CD4-positive, alpha-beta T cell treated with Interleukin-1 beta for 1 hour (primary cell): ENCODE measurements at regions not wholly inside any gene's neighbourhood (a gene's known extent, or its start where the extent isn't known, plus 50 kb on each side); places are given as distances from the start of the nearest gene placed in this dataset.

Experiments
- DNase-seq, 2 donors: peaks; one replicate each; pipeline ENCODE4 v3.0.0-alpha.2; 2020 to 2022

DNA sequence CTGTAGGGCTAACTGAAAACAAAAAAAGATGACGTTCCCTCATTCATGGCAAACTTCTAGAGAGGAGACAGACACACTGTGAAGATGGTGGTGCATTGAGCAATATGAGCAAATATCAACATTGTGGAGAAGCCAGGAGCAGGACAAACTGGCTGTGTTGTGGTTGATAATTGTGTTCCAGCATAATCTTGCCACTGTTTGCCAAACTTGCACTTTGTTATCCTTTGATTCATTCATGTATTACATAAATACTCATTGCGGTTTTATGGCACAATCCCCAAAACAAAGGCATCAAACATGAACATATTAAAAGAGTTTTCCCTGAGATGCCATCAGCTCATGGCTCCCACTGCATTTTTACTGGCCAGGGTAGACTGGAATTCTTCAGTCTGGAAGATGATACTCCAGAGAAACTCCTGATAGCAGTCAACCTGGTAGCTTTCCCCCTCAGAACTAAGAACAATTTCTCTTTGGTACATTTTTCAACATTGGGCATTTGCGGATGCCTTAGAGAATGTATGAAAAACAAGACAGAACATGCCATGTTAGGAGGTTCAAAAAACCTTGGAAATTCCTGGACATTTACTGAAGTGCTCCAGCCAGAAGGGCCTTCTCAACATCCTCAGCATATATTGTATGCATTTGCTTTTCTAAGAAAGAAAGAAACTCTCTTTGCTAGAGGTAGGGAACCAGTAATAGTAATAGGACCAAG, 487.4 kb upstream of the CELF4 start:
- no peak for DNase-seq

DNA sequence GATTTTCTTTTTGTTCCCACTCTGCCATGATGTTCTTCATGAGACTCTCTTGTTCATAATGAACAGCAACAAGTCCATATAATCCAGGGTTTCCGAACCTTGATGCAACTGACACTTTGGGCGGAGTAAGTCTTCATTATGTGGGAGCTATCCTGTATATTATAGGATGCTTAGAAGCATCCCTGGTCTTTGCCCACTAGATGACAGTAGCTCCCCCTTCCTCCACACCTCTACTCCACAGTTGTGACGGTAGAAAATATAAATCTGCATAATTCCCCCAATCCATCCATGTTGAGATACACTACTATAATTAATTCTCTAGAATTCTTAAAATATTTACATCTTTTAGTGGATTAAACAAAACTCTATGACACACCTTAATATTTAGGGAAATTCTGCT, 482.2 kb upstream of the CELF4 start:
- no peak for DNase-seq

DNA sequence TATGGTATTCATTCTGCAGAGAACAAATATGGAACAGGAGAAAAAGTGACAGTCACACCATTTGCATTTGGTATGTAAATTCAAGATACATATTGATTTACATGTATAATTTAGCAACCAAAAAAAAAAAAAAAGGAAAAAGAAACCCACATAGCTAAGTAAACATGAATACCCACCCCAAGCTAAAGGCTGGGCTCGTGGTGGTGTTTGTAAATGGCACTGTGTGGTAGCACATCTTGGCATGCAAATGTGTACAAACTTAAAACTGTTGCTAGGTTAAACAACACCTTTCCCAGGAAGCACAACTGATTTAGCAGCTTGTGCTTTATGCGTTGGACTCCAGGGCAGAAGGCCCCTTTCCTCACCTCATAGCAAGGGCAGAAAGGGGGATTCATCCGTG, 481.1 kb upstream of the CELF4 start:
- no peak for DNase-seq

DNA sequence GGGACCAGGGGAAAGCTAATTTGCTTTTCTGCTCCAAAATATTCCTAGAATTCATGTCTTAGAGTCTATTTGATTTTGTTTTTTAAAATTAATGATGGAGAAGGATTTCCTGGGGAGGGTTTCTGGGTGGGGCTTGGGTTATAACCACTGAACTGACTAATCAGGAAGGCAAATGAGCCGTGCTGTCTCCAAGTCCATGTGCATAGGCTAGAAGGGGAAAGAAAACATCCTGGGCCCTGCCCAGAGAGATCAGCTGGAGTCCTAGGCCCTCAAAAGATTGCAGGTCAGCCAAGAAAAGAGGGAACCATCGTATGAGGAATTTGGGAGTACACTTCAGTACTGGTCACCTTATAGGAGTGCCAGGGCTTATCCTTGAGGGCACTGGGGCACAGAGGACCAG, 480.2 kb upstream of the CELF4 start:
- DNase-seq: no peak

DNA sequence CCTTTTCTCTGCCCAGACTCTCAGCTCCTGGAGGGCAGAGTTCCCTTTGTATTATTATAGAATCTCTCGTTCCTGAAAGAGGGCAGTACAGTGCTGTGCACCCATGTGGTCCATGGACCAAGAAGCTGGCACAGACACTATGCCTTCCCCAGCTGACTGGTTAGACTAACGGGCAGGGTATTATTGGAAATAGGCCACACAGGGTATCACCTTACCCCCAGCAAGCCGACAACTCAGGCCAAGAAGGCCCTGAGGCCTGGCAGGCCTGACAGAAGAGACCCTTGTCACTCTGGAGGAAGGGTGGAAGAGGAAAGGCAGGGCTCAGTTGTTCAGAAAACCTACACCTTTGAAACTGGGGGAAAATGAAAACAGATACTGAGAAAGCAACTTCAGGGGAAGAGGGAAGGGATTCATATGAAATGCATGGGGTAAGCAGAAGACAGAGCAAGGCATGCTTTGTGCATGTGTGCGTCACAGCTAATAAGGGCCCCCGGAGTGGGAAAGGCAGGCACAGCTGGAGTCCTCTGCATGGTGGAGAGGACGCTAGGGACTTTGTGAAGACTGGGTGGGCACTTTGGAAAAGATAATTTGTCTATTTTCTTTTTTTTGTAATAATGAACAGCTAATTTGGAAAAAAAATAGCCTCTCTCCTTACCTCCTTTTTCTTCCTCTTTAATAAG, 476.8 kb upstream of the CELF4 start:
- no peak for DNase-seq

DNA sequence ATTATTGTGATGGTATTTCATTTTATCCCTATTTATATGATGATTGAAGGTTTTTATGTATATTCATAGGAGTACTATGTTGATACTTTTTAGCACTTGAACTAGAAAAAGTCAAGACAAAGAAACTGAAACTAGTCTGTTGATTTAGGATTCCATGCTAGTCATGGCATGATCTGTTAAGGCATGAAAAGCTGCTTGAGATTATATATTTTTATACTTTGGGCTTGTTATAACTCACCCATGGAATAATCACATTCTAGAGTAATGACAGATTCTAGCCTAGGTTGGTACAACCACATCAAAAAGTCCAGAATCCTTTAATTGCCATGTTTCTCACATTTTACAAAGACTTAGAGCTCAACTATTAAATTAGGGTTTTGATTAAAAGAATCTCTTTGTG, 472.6 kb upstream of the CELF4 start:
- no peak for DNase-seq

DNA sequence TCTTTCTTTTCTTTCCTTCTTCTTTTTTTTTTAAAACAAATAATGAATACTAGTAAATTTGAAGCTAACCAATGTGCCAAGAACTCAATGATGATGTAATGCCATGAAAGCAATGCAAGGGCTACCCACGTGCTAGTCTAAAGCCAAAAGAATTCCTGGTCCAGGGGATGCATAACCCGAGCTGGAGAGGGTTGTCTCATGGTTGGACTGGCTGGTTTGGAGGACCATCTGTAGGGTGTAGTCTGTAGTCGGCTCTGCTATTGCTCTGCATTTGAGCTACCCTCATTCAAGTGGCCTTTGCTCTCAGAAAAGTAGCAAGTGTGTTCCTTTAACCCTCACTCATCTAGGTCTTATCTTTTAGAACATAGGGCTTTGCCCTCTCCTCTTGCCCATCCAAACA, 469.6 kb upstream of the CELF4 start:
- DNase-seq: no peak

DNA sequence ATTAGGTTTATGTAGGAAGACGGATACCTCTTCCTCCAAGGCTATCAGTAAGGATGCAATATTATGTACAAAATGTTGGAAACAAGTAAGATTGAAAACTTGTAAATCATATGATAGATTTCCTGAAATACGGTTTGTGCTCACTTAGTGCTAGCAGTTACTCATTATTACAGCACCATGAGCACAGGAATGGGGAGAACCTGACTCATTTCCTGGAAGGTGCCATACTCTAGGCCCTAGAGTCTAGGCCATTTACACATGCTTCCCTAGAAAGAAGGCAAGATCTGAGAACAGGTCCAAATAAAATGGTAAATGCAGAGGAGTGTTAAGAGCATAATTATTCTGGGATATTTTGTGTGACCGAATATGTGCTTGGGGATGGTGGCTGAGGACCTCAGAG, 467.7 kb upstream of the CELF4 start:
- no peak for DNase-seq

DNA sequence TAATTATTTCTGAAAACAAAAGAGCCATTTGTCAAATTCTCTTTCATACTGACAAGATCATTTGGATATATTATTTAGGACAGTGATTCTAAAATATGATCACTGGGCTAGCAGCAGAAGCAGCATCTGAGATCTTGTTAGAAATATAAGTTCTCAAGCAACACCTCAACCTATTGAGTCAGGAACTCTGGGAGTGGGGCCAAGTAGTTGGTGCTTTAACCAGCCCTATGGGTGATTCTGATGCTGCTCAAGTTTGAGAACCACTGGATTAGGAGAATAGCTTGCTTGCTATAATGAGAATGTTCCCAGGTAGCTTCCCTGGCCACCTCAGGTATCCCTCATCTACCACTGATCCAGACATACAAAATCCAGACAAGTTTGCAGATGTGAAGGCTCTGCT, 466.9 kb upstream of the CELF4 start:
- DNase-seq: no peak

DNA sequence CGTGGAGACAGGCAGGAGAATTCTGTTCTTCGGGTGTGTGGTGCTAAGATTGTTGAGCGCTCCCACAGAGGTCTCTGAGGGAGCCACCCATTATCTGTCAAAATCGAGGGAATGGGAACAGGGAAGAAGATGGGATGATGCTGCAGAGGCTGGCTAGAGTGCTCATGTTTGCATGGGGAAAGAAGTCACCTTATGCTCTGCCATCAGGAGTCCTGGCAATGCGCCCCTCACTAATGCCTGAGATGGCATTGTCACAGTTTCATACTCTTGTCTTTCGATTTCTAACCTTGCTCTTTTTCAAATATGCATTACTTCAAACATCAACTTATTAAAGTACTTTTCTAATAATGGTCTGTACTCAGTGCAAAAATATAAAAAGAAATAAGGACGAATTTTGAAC, 463.3 kb upstream of the CELF4 start:
- no peak for DNase-seq

DNA sequence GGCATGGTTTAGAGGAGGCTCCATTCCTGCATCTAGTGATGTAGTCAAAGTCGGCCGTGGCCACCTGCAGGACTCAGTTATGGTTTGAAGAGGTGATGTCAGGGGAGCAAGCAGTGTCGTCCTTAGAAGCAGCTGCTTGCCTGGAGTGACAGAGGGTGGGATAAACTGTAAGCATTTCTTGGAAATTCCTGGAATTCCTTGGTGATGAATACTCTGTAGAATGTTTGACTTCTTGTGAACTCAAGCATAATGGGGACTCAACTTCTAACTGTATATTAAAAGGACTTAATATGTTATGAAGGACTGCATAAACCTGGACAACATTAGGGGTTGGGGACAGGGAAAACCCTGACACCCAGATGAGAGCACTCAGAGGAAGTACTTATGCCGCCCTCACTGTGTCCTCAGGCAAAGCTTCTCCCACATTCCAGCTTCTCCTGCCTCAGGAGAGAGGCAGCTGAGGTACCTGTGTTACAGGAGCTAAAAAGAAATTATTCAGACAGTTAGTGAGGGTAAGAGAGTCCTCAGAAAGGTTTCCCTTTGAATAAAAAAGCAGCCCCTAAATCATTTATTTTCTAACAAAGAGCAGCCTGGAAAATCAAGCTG, 459.9 kb upstream of the CELF4 start:
- DNase-seq: no peak

DNA sequence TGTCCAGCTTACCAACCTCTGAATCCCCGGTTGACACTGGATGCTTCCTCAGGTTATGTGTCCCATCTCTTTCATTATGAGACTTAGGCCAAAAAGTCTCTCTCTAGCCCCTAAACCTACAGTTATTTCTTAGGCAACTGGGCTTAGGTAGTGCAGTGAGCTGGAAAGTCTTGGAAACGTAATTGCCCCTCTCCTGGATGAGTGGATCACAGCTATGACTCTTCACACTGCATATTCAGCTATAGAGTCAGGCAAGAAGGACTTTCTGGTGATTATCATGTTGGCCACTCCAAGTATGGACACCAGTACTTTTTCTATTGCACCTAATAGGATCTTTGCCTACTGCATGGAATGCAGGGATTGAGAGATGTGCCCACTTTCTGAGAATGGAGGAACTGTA, 458.3 kb upstream of the CELF4 start:
- DNase-seq: no peak

DNA sequence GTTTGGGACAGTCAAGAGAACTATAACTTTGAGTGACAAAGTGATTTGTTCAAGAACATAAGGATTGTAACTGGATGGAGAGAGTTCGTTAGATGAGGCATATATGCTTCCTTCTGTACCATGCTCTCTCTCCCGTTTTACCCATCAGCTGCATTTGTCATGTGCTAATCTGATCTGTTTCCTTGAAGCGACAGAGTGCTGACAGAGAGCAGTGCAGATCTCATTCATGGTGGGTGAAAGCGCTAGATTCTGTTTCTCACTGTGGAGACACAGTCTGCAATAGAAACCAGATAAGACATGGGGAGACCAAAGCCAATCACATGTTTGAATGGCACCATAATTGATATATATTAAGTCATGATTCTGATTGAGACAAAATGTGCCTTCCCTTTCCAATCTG, 456.6 kb upstream of the CELF4 start:
- DNase-seq: no peak

DNA sequence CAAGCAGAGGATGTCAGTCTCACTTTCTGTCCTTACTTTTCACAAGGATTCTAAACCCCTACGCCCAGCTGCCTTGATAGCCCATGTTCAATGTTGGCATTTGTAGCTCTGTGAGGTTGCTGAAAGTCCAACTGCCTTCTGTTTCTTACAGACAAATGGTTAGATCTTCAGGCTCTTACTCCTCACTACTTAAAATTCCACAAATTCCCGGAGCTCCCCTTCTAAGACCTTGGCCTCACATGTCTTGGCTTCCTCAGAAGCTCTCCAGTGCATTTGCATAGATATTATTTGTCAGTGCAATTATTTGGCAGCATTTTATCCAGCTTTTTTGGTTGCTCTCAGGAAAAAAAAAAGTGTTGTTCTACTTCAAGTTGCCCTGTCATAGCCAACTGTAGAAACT, 453.7 kb upstream of the CELF4 start:
- DNase-seq: no peak

DNA sequence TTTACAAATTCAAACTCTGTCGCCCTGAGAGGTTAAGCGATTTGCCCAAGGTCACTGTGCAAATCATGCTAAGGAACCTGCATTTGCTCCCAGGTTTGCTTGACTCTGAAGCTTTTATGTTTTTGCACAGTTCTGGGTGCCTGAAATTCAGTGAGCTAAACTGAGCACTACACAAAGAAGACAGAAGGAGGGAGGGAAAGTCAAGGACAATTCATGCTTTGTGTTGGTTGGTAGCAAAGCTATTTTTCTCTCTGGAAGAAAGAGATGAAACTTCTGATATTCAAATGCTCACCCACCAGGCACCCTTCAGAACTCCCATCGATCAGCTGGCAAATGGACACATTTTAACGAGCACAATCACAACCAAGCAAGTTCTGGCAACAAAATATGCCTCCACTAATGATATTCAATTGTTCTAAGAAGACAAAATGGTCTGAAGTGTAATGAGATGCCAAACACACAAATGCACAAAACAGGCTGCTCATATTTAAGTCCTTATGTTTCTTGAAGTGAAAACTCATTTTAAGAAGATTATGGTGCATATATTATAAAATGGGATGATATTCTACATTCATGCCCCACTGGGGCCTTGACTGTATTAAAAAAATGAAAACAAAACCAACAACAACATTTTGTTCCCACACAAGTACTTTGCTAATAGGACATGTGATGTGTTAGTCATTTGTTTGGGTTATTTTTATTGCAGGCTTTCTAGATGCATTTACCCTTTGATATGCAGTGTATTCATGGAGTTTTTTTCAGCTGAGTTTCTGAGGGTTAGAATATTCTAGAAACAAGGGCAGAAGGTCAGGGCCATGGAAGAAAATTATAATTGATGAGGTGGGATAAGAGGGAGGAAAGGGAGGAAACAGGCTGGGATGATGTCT, 445.6 kb upstream of the CELF4 start:
- no peak for DNase-seq

DNA sequence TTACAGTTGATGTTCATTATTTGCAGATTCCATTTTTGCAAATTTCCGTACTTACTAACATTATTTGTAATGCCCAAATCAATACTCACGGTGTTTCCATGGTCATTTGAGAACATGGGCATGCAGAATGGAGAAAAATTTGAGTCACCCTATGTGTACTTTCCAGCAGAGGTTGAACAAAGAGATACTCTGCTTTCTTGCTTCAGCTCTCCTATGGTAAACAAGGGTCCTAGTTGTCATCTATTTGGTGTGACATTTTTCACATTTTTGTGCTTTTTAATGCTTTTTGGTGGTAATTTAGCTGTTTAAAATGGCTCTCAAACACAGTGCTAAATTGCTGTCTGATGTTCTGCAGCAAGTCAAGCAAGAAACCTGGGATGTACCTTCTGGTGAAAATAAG, 444.4 kb upstream of the CELF4 start:
- DNase-seq: no peak

DNA sequence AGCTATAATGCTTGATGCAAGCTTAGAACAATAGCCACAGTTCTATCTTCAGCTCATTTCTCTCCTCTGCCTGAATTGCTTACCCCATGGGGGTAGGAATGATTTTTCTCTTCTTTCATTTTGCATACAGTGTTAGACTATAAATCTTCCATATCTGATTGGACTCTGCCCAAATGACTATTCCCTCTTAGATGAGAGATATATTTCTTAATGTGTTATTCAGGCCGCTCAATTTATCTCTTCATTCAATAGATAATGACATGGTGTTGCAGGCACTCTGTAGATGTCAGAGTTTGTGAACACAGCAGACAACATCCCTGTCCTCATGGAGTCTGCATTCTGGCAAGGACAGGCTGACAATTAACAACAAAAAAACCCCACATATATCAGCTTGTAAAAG, 443.7 kb upstream of the CELF4 start:
- no peak for DNase-seq

DNA sequence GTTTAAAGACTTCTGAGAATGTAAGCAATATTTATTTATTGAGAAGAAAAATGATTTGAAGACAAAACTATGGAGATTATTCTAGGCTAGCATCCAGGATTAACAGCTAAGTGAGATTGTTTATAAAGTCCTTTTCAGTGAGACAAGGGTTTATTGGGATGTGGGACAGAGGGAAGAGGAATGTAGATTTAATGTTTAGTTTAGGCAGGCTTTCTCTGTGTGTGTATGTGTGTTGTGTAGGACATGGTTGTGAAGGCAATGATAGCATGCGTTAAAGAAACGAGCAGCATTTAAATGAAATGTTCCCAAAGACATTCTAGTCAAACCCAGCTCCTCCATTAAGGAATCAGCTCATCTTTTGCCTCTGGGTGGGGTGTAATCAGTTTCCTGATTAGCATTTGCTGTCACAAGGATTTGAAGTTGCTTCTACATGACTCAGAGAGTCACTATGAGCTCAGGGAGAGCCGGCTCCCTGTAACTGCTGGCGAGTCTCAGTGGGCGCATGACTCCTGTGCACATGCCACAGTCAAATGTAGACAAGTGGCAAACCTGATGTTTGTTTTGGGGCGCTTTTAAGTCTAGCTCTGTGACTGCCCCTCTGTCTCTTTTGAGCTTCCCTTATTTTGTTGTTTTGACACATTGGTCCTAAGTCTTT, 442.2 kb upstream of the CELF4 start:
- no peak for DNase-seq

DNA sequence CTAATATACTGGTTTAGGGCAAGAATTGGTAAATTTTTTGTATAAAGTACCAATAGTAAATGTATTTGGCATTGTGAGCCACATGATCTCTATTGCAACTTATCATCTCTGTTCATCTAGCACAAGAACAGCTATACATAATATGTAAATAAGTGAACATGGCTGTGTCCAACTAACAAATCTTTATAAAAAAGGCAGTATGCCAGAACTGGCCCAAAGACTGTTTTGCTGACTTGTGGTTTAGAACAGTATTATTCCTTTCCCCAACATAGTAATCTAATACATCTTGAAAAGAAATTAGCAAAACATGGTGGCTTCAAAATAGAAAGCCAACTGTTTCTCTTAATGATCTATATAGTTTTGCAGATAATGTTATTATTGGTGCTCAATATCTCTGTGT, 441.4 kb upstream of the CELF4 start:
- no peak for DNase-seq

DNA sequence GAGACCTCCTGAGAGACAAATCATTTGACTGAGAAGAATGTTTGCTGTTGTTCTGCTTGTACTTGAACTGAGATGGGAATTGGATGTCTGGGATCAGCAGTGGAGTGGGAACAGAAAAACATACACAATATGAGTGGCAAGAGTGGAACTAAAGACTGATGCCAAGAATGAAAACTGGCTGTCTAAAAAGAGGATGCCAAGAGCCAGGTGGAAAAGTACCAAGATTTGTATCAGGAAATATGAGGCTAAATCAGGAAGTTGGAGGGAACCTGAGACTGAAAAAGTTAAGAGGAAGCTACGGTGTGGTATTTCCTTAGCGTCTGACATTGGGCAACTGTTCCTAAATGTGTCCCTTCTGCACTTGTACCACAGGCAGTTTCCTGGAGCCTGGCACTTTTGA, 440.9 kb upstream of the CELF4 start:
- DNase-seq: no peak

DNA sequence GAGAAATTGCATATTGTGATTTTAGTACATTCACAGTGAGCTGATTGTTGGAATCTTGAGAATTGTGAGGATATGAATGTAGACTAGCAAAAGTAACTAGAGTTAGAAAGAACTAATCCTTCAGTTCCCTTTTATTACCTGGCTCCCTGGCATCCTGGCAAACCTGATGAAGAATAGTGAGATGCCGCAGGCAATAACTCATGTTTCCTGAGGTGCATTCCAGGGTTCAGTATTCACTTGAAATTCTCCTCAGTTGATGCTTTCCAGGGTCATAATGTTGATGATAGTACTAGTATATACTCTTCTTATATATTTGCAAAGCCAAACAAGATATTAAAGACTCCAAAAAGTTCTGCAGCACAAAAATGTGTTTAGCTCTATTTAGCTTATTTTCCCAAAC, 432.1 kb upstream of the CELF4 start:
- no peak for DNase-seq

DNA sequence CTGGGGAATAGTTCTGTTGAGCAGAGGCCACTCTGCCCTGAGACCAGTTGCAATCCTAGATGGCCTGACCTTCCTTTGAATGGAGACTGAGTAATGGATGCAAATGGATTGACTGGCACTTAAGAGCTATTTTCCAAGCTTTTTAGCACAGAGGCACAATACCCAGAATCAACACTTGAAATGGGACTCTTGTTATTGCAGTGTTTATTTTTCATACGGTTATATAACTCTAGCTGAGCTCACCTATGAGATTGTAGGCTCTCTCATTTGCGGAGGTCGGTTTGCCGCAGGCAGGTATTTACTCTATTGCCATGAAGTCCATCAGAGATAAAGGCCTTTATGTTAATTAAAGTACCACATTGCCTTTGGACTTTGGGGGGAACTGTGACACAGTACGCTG, 422.3 kb upstream of the CELF4 start:
- DNase-seq: no peak

DNA sequence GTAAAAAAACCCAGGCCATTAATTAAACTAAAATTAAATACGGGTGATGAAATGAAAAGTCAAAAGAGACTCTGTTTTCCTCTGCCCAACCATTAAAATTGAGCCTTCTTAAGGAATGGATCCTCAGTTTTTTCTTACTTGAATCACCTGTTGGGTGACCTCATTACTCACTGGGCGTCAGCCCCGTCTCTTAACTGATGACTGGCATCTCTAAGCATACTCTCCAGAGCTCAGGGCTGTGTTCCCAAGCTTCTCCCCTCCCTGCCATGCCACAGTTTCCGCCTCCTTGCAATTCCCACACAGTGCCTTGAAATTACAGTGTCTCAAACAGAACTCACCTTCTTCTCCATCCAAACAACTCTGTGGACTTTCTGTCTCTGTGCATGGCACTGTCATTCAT, 421.1 kb upstream of the CELF4 start:
- no peak for DNase-seq
